Choroid plexus epithelial cell (primary cell): ENCODE measurements at regions not wholly inside any gene's neighbourhood (a gene's known extent, or its start where the extent isn't known, plus 50 kb on each side); places are given as distances from the start of the nearest gene placed in this dataset.

ENCODE experiments used
- DNase-seq: peaks from one replicate; pipeline ENCODE4 v3.0.0-alpha.2; 2010; ENCODE audit warnings: low read depth
- H3K4me3 ChIP-seq: 2 replicates; pipeline ENCODE4 v1.5.1; 2011; ENCODE audit warnings: low read depth, mild to moderate bottlenecking, control low read depth, low read length, moderate library complexity
- TF ChIP-seq, protein P1 (sequence below): conservative IDR thresholded peaks from 2 replicates; pipeline ENCODE4 v1.5.1; 2011; ENCODE audit warnings: low read depth, mild to moderate bottlenecking, control low read depth, inconsistent platforms, low read length, moderate library complexity

DNA sequence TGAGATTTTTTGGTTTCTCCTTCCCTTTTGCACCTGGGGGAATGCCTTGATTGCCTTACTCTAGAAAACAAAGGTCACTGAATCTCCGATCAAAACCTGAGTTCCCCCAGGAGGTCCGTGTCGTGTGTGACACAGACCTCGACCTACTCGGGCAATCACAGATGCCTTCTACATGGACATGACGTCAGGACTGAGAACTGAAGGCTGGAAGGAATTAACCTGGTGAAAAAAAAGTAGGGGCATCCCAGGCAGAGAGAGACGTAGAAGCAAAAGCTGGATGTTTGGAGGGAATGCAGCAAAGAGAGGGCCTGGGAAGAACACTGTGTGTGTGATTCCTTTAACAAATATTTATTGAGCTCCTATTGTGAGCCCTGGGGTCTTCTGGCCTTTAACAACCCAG, 178.0 kb downstream of the PRDM2 start:
- TF ChIP-seq, protein P1, sequence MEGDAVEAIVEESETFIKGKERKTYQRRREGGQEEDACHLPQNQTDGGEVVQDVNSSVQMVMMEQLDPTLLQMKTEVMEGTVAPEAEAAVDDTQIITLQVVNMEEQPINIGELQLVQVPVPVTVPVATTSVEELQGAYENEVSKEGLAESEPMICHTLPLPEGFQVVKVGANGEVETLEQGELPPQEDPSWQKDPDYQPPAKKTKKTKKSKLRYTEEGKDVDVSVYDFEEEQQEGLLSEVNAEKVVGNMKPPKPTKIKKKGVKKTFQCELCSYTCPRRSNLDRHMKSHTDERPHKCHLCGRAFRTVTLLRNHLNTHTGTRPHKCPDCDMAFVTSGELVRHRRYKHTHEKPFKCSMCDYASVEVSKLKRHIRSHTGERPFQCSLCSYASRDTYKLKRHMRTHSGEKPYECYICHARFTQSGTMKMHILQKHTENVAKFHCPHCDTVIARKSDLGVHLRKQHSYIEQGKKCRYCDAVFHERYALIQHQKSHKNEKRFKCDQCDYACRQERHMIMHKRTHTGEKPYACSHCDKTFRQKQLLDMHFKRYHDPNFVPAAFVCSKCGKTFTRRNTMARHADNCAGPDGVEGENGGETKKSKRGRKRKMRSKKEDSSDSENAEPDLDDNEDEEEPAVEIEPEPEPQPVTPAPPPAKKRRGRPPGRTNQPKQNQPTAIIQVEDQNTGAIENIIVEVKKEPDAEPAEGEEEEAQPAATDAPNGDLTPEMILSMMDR: no peak

GRCh38 chr1:13878451-13878850, 178.5 kb downstream of the PRDM2 start:
- TF ChIP-seq, protein P1: no peak
- DNase-seq: no peak

More for the DNA sequence above, 178.0 kb downstream of the PRDM2 start:
- no peak for DNase-seq
- H3K4me3 ChIP-seq: no peak overlapping the region

GRCh38 chr1:13881385-13882088, 181.5 kb downstream of the PRDM2 start:
- no peak overlapping the region for H3K4me3 ChIP-seq
- TF ChIP-seq, protein P1: no peak
- no peak for DNase-seq

More at GRCh38 chr1:13878451-13878850, 178.5 kb downstream of the PRDM2 start:
- H3K4me3 ChIP-seq: no peak overlapping the region

DNA sequence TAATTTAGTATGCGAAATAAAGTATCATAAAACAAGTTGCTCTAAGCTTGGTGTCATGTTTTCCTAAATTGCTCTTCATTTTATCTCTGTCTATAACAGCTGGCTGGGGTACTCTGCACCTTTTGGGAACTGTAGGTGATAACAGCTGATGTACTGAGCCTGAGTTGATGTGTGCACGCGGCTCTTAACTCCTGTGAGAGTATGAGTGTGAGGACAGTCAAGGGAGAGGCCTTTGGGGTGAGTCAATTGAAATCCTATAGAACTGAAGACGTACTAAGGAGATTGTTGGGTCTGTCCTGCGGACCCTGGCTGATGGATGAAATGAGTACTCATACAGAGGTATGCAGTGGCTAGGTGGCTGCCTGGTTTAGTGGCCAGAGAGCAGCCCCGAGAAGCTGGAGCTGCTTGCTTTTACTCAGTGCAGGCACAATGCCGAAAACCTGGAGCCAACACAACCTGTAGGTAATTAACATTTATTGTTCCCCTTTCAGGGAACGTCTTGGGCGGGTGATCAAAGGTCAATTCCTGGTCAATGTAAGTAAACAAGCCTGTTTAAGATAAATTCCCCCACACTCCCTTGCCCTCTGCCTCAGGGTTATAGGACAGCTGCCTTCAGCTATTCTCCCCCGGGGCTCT, 188.5 kb downstream of the PRDM2 start:
- TF ChIP-seq, protein P1: no peak
- no peak overlapping the region for H3K4me3 ChIP-seq
- DNase-seq: no peak

- DNase-seq: no peak
- TF ChIP-seq, protein P1: no peak
- H3K4me3 ChIP-seq: no peak overlapping the region
Observed at GRCh38 chr1:13889495-13889894, 189.5 kb downstream of the PRDM2 start.

- TF ChIP-seq, protein P1: no peak
- DNase-seq: no peak
- no peak overlapping the region for H3K4me3 ChIP-seq
Observed at GRCh38 chr1:13890766-13891165, 190.8 kb downstream of the PRDM2 start.

DNA sequence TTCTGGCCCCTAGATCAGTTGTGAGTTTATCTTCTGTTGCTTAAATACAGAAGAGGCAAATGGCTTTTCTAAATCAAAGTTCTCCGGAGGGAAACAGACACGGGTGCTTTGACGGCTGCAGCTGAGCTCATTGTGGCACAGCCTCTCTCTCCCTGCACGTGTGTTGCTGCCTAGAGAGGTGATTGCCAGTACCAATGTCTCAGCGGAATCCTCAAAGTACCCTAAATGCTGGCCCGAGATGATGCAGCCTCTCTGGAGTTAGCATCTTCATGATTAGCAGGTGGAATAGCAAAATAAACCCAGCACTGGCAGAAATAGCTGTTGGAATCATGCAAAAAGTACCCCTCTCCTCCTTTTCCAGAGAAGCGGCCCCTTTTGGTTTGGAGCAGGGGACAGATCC, 192.2 kb downstream of the PRDM2 start:
- no peak for DNase-seq
- no peak overlapping the region for H3K4me3 ChIP-seq
- TF ChIP-seq, protein P1: no peak
